ENCODE measurements at regions not wholly inside any gene's neighbourhood (a gene's known extent, or its start where the extent isn't known, plus 50 kb on each side); places are given as distances from the start of the nearest gene placed in this dataset.

DNA sequence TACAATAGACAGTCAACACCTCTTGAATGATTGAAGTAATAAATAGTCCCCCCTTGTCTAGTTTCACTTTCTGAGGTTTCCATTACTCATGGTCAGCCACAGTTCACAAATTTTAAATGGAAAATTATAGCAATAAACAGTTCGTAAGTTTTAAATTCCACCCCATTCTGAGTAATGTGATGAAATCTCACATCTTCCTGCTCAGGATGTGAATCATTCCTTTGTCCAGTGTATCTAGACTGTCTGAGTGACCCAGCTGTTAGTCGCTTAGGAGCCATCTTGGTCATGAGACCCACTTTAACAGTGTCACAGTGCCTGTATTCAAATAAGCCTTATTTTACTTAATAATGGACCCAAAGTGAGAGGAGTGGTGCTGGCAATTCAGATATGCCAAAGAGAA, 311.6 kb upstream of the PRR16 start:
- DNase-seq (ENCODE audit: low read depth in 2 of 2) = peak; percentile 79 to 97
- no peak overlapping the region for H3K4me3 ChIP-seq (replicated peaks in 1 of 2; ENCODE audit: low read depth in 2 of 2, low read length in 2 of 2)
- TF ChIP-seq, protein P1, sequence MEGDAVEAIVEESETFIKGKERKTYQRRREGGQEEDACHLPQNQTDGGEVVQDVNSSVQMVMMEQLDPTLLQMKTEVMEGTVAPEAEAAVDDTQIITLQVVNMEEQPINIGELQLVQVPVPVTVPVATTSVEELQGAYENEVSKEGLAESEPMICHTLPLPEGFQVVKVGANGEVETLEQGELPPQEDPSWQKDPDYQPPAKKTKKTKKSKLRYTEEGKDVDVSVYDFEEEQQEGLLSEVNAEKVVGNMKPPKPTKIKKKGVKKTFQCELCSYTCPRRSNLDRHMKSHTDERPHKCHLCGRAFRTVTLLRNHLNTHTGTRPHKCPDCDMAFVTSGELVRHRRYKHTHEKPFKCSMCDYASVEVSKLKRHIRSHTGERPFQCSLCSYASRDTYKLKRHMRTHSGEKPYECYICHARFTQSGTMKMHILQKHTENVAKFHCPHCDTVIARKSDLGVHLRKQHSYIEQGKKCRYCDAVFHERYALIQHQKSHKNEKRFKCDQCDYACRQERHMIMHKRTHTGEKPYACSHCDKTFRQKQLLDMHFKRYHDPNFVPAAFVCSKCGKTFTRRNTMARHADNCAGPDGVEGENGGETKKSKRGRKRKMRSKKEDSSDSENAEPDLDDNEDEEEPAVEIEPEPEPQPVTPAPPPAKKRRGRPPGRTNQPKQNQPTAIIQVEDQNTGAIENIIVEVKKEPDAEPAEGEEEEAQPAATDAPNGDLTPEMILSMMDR (IDR thresholded peaks at IDR 0.05; ENCODE audit: low read depth, low read length) = no peak

DNA sequence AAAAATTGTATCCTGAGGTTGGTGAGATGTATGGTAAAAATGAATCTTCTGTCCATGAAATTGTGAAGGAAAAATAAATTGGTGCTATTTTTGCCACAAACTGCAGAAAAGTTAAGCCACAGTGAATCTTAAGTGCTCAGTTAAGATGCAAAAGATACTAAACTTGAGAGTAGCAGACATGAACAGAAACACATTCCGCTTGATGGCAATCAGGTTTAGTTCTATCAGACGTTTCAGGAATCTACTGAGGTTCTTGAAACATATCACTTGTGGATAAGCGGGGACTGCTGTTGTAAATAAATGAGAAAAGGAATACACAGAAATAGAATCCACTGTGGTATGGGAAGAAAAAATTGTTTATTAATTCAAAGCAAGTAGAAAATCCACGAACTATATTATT, 311.2 kb upstream of the PRR16 start:
- DNase-seq (ENCODE audit: low read depth in 2 of 2) = no peak
- TF ChIP-seq, protein P1 (IDR thresholded peaks at IDR 0.05; ENCODE audit: low read depth, low read length) = no peak
- no peak overlapping the region for H3K4me3 ChIP-seq (replicated peaks in 1 of 2; ENCODE audit: low read depth in 2 of 2, low read length in 2 of 2)

DNA sequence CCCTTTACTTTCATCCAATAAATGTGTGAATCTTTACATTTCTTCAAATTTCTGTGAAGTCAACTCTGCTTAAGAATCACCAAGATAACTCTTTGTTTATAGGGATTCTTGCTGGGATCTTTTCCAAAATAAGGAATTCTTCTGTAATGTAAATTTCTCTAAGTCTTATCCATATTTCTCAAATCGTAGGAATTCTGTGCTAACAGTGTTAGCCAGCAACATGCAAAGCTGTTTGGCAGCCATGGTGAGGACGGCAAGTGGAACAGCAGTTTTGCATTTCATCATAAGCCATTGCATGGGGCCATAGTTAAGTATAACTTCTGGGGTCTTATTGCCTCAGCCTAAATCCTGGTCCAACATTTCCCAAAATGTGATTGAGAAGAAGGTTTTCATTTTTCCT, 310.5 kb upstream of the PRR16 start:
- no peak for DNase-seq (ENCODE audit: low read depth in 2 of 2)
- TF ChIP-seq, protein P1 (IDR thresholded peaks at IDR 0.05; ENCODE audit: low read depth, low read length) = no peak
- no peak overlapping the region for H3K4me3 ChIP-seq (replicated peaks in 1 of 2; ENCODE audit: low read depth in 2 of 2, low read length in 2 of 2)

DNA sequence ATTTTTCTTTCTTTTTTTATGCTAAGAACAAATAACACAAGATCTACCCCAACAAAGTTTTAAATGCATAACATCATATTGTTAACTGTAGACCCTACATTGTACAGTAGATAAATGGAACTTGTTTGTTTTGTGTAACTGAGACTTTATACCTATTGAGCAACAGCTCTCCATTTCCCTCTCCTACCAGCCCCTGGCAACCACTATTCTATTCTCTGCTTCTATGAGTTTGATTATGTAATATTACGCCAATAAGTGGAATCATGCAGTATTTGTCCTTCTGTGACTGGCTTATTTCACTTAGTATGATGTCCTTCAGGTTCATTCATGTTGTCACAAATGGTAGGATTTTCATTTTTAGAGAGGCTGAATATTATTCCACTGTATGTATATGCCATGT, 308.2 kb upstream of the PRR16 start:
- TF ChIP-seq, protein P1 (IDR thresholded peaks at IDR 0.05; ENCODE audit: low read depth, low read length) = no peak
- no peak overlapping the region for H3K4me3 ChIP-seq (replicated peaks in 1 of 2; ENCODE audit: low read depth in 2 of 2, low read length in 2 of 2)
- DNase-seq (ENCODE audit: low read depth in 2 of 2) = peak; percentile 29 to 55

DNA sequence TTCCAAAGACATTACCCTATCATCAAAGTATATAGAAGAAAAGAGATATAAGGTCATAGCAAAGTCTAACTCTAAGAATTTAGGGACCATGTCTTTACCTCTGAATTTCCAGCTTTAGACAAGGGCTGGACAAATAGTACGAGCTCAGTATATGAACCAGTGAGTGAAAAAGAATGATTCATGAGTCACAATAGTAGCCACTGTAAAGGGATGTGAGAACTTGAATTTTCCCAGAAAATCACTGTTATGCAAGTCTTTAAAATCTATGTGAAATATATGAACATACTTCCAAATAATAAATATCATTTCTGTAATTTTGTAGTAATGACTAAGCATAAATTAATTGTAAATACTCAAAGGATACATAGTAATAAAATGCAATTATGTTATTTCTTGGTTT, 305.9 kb upstream of the PRR16 start:
- H3K4me3 ChIP-seq (replicated peaks in 1 of 2; ENCODE audit: low read depth in 2 of 2, low read length in 2 of 2) = no peak overlapping the region
- DNase-seq (ENCODE audit: low read depth in 2 of 2) = peak in 1 of 2 donors; percentile 64
- TF ChIP-seq, protein P1 (IDR thresholded peaks at IDR 0.05; ENCODE audit: low read depth, low read length) = no peak

DNA sequence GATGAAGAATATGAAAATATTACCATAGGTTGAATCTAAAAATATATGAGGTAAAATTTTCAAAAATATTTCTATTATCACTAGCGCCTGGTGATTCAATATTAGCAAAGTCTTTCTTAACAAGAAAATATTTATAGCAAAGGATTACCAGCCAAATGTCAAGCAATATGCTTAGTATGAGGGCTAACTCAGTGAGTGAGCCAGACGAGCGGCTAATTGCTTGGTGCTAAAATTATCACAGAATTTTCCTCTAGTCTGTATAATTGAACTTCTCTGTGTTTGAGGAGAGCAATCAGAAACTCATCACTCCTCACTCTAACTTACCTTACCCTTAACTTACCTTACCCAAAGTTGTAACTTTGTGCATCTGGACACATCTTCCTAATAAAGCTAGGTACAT, 304.9 kb upstream of the PRR16 start:
- no peak overlapping the region for H3K4me3 ChIP-seq (replicated peaks in 1 of 2; ENCODE audit: low read depth in 2 of 2, low read length in 2 of 2)
- DNase-seq (ENCODE audit: low read depth in 2 of 2) = no peak
- TF ChIP-seq, protein P1 (IDR thresholded peaks at IDR 0.05; ENCODE audit: low read depth, low read length) = no peak

DNA sequence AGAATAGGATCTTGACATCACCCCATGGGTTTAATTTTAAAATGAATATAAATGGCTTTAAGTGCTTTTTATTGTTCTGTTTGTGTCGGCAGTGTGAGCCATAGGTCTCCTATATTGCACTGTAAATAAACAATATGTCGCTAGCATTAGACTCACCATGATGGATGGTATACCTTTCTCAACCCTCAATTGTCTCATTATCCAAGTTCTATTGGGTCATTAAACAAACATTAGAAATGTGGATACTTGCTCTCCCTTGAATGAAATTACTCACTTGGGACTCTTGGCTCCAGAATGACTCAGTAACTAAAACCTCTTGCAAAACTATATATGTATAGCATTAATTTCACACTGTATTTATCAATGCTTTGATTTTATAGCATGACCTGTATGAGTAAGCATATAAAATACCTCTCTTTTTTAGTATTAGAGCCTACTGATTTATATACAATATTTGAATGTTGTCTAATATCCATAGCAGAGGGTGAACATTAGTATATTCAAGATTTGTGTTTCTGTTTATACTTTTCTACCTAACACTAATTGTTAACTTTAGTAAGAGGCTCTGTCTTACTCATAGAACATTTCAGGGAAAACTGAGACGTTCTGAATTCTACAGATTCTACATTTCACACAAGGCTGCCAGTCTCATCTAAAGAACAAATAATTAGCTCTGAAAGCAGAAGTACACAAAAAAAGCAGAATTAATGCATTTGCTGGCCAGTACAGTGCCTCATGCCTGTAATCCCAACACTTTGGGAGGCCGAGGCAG, 303.8 kb upstream of the PRR16 start:
- no peak overlapping the region for H3K4me3 ChIP-seq (replicated peaks in 1 of 2; ENCODE audit: low read depth in 2 of 2, low read length in 2 of 2)
- peak in 1 of 2 donors; percentile 90 for DNase-seq (ENCODE audit: low read depth in 2 of 2)

More for the DNA sequence above, 303.8 kb upstream of the PRR16 start:
- TF ChIP-seq, protein P1 (IDR thresholded peaks at IDR 0.05; ENCODE audit: low read depth, low read length) = no peak

Data from cardiac fibroblast (primary cell).